K562 (cell line): ENCODE measurements at regions not wholly inside any gene's neighbourhood (a gene's known extent, or its start where the extent isn't known, plus 50 kb on each side); places are given as distances from the start of the nearest gene placed in this dataset.

Experiments
- ATAC-seq: fragments of 200-7000 bp; cut with Tn5 transposase; 3 replicates; pipeline ENCODE4 v1.9.1; 2020; ENCODE audit warnings: moderate library complexity
- BruUV-seq: library from RNA; stranded (reverse); fragments of 400-500 nt; replicated peaks from 2 replicates; lab custom pipeline; 2021; lab: Mats Ljungman, UMichigan
- CTCF ChIA-PET: fragments of 300-600 bp; formaldehyde crosslinking; extraction: SDS; loops from one replicate; lab custom pipeline; 2021; ENCODE audit warnings: low intra/inter-chr PET ratio; lab: Yijun Ruan, JAX
- POLR2A ChIA-PET: fragments of 300-600, 350-650 bp; sonication (Branson Sonifier 250); formaldehyde crosslinking; extraction: SDS; loops from one replicate; lab custom pipeline; 2021; ENCODE audit warnings: antibody characterized with exemption, inconsistent platforms; lab: Yijun Ruan, JAX
- DNase-seq, 4 experiments: peaks; one replicate each; pipeline versions ENCODE4 v3.0.0 to v3.0.0-alpha.2; 2011 to 2018; ENCODE audit warnings: low spot score in 3 of 4, mixed read lengths in 3 of 4; ENCODE audit errors: extremely low read depth in 1 of 4
- FAIRE-seq: peaks from 2 replicates; lab custom pipeline; 2011; peaks lifted over from hg19 to GRCh38; lab: Jason Lieb, UNC
- H2AFZ ChIP-seq: 2 replicates; pipeline ENCODE4 v1.6.0; 2011; ENCODE audit warnings: low read depth, low read length, control low read depth, inconsistent platforms
- H3K27ac ChIP-seq: fragments of 200-600 bp; 3 replicates; pipeline ENCODE4 v1.8.0; 2011; ENCODE audit warnings: low read depth, mild to moderate bottlenecking, control low read depth, inconsistent platforms, low read length, moderate library complexity, mixed read lengths; ENCODE audit errors: extremely low read depth
- H3K27me3 ChIP-seq, 2 experiments: fragments of 300-600 bp in 1 of 2; 2 replicates in 1 of 2; 3 replicates in 1 of 2; pipeline versions ENCODE4 v1.6.0 to v1.8.0; 2011; ENCODE audit warnings: inconsistent platforms in 2 of 2, low read length in 2 of 2, mild to moderate bottlenecking in 1 of 2, mixed read lengths in 1 of 2, moderate library complexity in 1 of 2; ENCODE audit not compliant: control insufficient read depth in 2 of 2, insufficient read depth in 2 of 2
- H3K36me3 ChIP-seq: fragments of 300-600 bp; 3 replicates; pipeline ENCODE4 v1.8.0; 2011; ENCODE audit warnings: mild to moderate bottlenecking, low read length, inconsistent platforms; ENCODE audit not compliant: control insufficient read depth, insufficient read depth
- H3K4me1 ChIP-seq, 2 experiments: fragments of 200-600 bp in 1 of 2; replicated peaks in 1 of 2; 2 replicates in 1 of 2; 3 replicates in 1 of 2; pipeline versions ENCODE4 v1.5.1 to v1.8.0; 2011; ENCODE audit warnings: inconsistent platforms in 2 of 2, low read length in 2 of 2, mild to moderate bottlenecking in 1 of 2, mixed read lengths in 1 of 2, moderate library complexity in 1 of 2; ENCODE audit not compliant: control insufficient read depth in 2 of 2, insufficient read depth in 2 of 2
- H3K4me2 ChIP-seq: 2 replicates; pipeline ENCODE4 v1.6.1; 2011; ENCODE audit warnings: low read length, control low read depth, inconsistent platforms, mixed read lengths; ENCODE audit not compliant: insufficient read depth
- H3K4me3 ChIP-seq: fragments of 200-600 bp; sonication (generic), shearing (Covaris generic); 2 replicates; pipeline ENCODE4 v1.5.1; 2016; ENCODE audit warnings: control low read depth, inconsistent platforms
- H3K79me2 ChIP-seq: fragments of 200-600 bp; 3 replicates; pipeline ENCODE4 v1.8.0; 2011; ENCODE audit warnings: low read length, inconsistent platforms; ENCODE audit not compliant: control insufficient read depth, insufficient read depth
- H3K9ac ChIP-seq, 2 experiments: 2 replicates each; pipeline versions ENCODE4 v1.6.0 to v1.6.1; 2011; ENCODE audit warnings: low read depth in 2 of 2, low read length in 2 of 2, control low read depth in 1 of 2, inconsistent platforms in 1 of 2, mild to moderate bottlenecking in 1 of 2, mixed read lengths in 1 of 2; ENCODE audit not compliant: insufficient read depth in 1 of 2
- H3K9me1 ChIP-seq: one replicate; pipeline ENCODE4 v1.6.0; 2011; ENCODE audit warnings: inconsistent platforms, mild to moderate bottlenecking, low read length, moderate library complexity; ENCODE audit not compliant: control insufficient read depth, insufficient read depth
- H3K9me3 ChIP-seq: replicated peaks from 2 replicates; pipeline ENCODE4 v1.5.1; 2011; ENCODE audit warnings: low read depth, low read length, inconsistent platforms; ENCODE audit not compliant: control insufficient read depth, insufficient read depth
- H4K20me1 ChIP-seq: replicated peaks from 2 replicates; pipeline ENCODE4 v1.6.1; 2011; ENCODE audit warnings: low read length, inconsistent platforms, mixed read lengths; ENCODE audit not compliant: control insufficient read depth, insufficient read depth
- EZH2 ChIP-seq: IDR thresholded peaks from 2 replicates; pipeline ENCODE4 v1.6.1; 2012; ENCODE audit warnings: low read depth, mild to moderate bottlenecking, inconsistent platforms, low read length, borderline replicate concordance
- HDGF ChIP-seq: fragments of 450-650 bp; IDR thresholded peaks from 2 replicates; pipeline ENCODE4 v1.6.1; 2016
- KDM1A ChIP-seq, 2 experiments: fragments of 450-650 bp; IDR thresholded peaks; 2 replicates each; pipeline ENCODE4 v1.6.1; 2016; ENCODE audit warnings: mild to moderate bottlenecking in 2 of 2
- MTF1 ChIP-seq: fragments of 250-450 bp; sonication (Bioruptor Pico); IDR thresholded peaks from 2 replicates; pipeline ENCODE4 v1.9.0; 2021; ENCODE audit warnings: moderate library complexity, mild to moderate bottlenecking, inconsistent platforms, borderline replicate concordance
- NEUROD1 ChIP-seq: fragments of 150-350 bp; IDR thresholded peaks from 2 replicates; pipeline ENCODE4 v1.6.1; 2014; ENCODE audit warnings: borderline replicate concordance, low read length, low read depth; ENCODE audit not compliant: partially characterized antibody
- POLR2G ChIP-seq: fragments of 200-400 bp; formaldehyde crosslinking; IDR thresholded peaks from 2 replicates; pipeline ENCODE4 v1.6.1; 2017; ENCODE audit warnings: low read depth, mild to moderate bottlenecking, antibody characterized with exemption, low read length, moderate library complexity
- PRPF4 ChIP-seq: fragments of 200-400 bp; formaldehyde crosslinking; IDR thresholded peaks from one replicate; pipeline ENCODE4 v1.6.1; 2017; ENCODE audit warnings: low read length, low read depth, mild to moderate bottlenecking; ENCODE audit not compliant: insufficient read depth, poor library complexity, severe bottlenecking
- SRSF3 ChIP-seq: fragments of 200-400 bp; formaldehyde crosslinking; IDR thresholded peaks from 2 replicates; pipeline ENCODE4 v1.6.1; 2016; ENCODE audit warnings: mild to moderate bottlenecking, low read length, moderate library complexity; ENCODE audit not compliant: insufficient read depth
- TOE1 ChIP-seq, 2 experiments: fragments of 450-650 bp in 1 of 2; sonication (generic) in 1 of 2; formaldehyde crosslinking in 1 of 2; IDR thresholded peaks; 2 replicates each; pipeline versions ENCODE4 v1.7.1 to v1.8.0; 2016 to 2022; ENCODE audit warnings: borderline replicate concordance in 2 of 2, mild to moderate bottlenecking in 2 of 2, antibody characterized with exemption in 1 of 2, inconsistent platforms in 1 of 2, low read depth in 1 of 2, missing genetic modification reagents in 1 of 2, moderate library complexity in 1 of 2
- TRIM24 ChIP-seq, 2 experiments: fragments of 450-650 bp; IDR thresholded peaks; 2 replicates each; pipeline ENCODE4 v1.6.1; 2016
- XRCC5 ChIP-seq: fragments of 200-400 bp; formaldehyde crosslinking; IDR thresholded peaks from 2 replicates; pipeline ENCODE4 v1.6.1; 2017; ENCODE audit warnings: low read depth, mild to moderate bottlenecking, low read length
- ZNF146 ChIP-seq: IDR thresholded peaks from one replicate; pipeline ENCODE4 v1.6.1; 2018; ENCODE audit warnings: missing compliant biosample characterization; ENCODE audit not compliant: unreplicated experiment
- WGBS: fragments of 100-300 bp; shearing (Covaris generic); methylation state at CpG from one replicate; pipeline ENCODE4 v1.1.6; 2016; ENCODE audit warnings: low coverage, mixed read lengths; ENCODE audit not compliant: insufficient coverage; ENCODE audit errors: missing lambda C conversion rate; 5-methylcytosine and 5-hydroxymethylcytosine counted together
- in situ Hi-C: fragments of 300-500 bp; cut with MboI; formaldehyde crosslinking; loops from 4 replicates; pipeline ENCODE4 v1.15.0; 2018; ENCODE audit warnings: inconsistent platforms, mixed read lengths
- intact Hi-C: fragments of 100-400 bp; cut with micrococcal nuclease; formaldehyde crosslinking; loops from 2 replicates; pipeline ENCODE4 v1.14.2; 2022
- TF ChIP-seq, protein P1 (sequence below): IDR thresholded peaks from 3 replicates; pipeline ENCODE4 v1.6.1; 2011; ENCODE audit warnings: borderline replicate concordance, mild to moderate bottlenecking, moderate library complexity; ENCODE audit not compliant: insufficient read length; ENCODE audit errors: extremely low read depth
- TF ChIP-seq, protein P2 (sequence below), 3 experiments: fragments of 200-800 bp in 1 of 3; sonication (Bioruptor generic) in 1 of 3; sonication (generic) in 1 of 3; formaldehyde crosslinking in 1 of 3; IDR thresholded peaks; 2 replicates each; pipeline versions ENCODE4 v1.6.1 to v1.8.0; 2016 to 2022; ENCODE audit warnings: mild to moderate bottlenecking in 2 of 3, missing compliant biosample characterization in 2 of 3, missing genetic modification characterization in 2 of 3, missing genetic modification reagents in 1 of 3
- TF ChIP-seq, protein P3 (sequence below): fragments of 450-650 bp; formaldehyde crosslinking; IDR thresholded peaks from 2 replicates; pipeline ENCODE4 v1.4.0; 2022; ENCODE audit warnings: mild to moderate bottlenecking, moderate library complexity
- TF ChIP-seq, protein P4 (sequence below): fragments of 200-800 bp; sonication (Bioruptor generic); IDR thresholded peaks from 2 replicates; pipeline ENCODE4 v1.6.1; 2017; ENCODE audit warnings: missing genetic modification characterization, missing compliant biosample characterization

DNA sequence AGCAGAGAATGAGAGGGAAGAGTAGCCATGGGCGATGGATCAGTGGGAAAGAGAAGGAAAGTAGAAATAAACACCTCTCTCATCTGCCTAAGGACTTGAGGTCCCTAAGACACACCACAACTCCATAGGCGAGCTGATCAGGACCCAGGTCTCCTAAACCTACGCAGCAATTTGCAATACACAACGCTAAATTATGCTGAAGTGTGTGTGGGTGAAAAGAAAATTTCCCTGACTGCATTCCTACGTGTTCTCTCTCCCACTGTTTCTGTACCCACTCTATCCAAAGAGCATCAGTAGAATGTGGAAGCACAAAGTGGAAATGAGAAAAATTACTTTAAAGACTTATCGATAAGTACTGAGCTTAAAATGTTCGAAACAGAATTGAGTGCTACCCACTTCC is 88.9 kb downstream of the RPS29 start:
- Histone ChIP-seq H3K9me1 (no peaks in the 10 kb centered on the region), H3K4me2 (no peak overlapping the region), H3K36me3 (no peaks in the 10 kb centered on the region), H4K20me1 (no peaks in the 10 kb centered on the region), H2AFZ (no peak overlapping the region), H3K9ac (no peak overlapping the region), H3K4me1 (no peaks in the 10 kb centered on the region), H3K4me3 (no peak overlapping the region), H3K79me2 (no peaks in the 10 kb centered on the region), H3K27ac (no peak overlapping the region), H3K9me3 (no peaks in the 10 kb centered on the region), H3K27me3 (no peaks in the 10 kb centered on the region)
- no TSS peak for BruUV-seq
- ATAC-seq (no peak), DNase-seq (no peak), FAIRE-seq (no peak)
- POLR2A ChIA-PET, result interaction anchor here (0.8 kb wide), 1 partner anchor 12 kb away, joined by 3 read pairs; no protein-coding TSS in a partner anchor
- intact Hi-C loops, result loop anchor here (2.0 kb wide), 1 partner anchor 36 kb away; no protein-coding TSS in a partner anchor
- CTCF ChIA-PET, result no interaction called here
- whole genome bisulfite sequencing, result 0% methylated on average over 7 of the region's 7 CpGs
- in situ Hi-C loops, result no loop called here
- TF ChIP-seq HDGF (no peak), POLR2G (no peak), SRSF3 (no peak), XRCC5 (no peak), TRIM24 (IDR thresholded peaks at IDR 0.05) (no peak), KDM1A (IDR thresholded peaks at IDR 0.05) (no peak), MTF1 (CRISPR knock-in tag) (no peak), PRPF4 (no peak), ZNF146 (CRISPR knock-in tag) (no peak), TOE1 (IDR thresholded peaks at IDR 0.05; ENCODE audit: borderline replicate concordance) (no peak), TOE1 (CRISPR knock-in tag; IDR thresholded peaks at IDR 0.05; ENCODE audit: borderline replicate concordance, low read depth) (no peak), NEUROD1 (no peak), EZH2 (no peak)
- TF ChIP-seq, protein P1, sequence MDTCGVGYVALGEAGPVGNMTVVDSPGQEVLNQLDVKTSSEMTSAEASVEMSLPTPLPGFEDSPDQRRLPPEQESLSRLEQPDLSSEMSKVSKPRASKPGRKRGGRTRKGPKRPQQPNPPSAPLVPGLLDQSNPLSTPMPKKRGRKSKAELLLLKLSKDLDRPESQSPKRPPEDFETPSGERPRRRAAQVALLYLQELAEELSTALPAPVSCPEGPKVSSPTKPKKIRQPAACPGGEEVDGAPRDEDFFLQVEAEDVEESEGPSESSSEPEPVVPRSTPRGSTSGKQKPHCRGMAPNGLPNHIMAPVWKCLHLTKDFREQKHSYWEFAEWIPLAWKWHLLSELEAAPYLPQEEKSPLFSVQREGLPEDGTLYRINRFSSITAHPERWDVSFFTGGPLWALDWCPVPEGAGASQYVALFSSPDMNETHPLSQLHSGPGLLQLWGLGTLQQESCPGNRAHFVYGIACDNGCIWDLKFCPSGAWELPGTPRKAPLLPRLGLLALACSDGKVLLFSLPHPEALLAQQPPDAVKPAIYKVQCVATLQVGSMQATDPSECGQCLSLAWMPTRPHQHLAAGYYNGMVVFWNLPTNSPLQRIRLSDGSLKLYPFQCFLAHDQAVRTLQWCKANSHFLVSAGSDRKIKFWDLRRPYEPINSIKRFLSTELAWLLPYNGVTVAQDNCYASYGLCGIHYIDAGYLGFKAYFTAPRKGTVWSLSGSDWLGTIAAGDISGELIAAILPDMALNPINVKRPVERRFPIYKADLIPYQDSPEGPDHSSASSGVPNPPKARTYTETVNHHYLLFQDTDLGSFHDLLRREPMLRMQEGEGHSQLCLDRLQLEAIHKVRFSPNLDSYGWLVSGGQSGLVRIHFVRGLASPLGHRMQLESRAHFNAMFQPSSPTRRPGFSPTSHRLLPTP, result no peak
- TF ChIP-seq, protein P2, sequence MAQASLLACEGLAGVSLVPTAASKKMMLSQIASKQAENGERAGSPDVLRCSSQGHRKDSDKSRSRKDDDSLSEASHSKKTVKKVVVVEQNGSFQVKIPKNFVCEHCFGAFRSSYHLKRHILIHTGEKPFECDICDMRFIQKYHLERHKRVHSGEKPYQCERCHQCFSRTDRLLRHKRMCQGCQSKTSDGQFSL (CRISPR knock-in tag; IDR thresholded peaks at IDR 0.05), result no peak
- TF ChIP-seq, protein P2 (tag; IDR thresholded peaks at IDR 0.05), result no peak
- TF ChIP-seq, protein P3, sequence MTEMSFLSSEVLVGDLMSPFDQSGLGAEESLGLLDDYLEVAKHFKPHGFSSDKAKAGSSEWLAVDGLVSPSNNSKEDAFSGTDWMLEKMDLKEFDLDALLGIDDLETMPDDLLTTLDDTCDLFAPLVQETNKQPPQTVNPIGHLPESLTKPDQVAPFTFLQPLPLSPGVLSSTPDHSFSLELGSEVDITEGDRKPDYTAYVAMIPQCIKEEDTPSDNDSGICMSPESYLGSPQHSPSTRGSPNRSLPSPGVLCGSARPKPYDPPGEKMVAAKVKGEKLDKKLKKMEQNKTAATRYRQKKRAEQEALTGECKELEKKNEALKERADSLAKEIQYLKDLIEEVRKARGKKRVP, result no peak
- TF ChIP-seq, protein P4, sequence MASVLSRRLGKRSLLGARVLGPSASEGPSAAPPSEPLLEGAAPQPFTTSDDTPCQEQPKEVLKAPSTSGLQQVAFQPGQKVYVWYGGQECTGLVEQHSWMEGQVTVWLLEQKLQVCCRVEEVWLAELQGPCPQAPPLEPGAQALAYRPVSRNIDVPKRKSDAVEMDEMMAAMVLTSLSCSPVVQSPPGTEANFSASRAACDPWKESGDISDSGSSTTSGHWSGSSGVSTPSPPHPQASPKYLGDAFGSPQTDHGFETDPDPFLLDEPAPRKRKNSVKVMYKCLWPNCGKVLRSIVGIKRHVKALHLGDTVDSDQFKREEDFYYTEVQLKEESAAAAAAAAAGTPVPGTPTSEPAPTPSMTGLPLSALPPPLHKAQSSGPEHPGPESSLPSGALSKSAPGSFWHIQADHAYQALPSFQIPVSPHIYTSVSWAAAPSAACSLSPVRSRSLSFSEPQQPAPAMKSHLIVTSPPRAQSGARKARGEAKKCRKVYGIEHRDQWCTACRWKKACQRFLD, result no peak
